A549 (cell line): ENCODE measurements at regions not wholly inside any gene's neighbourhood (a gene's known extent, or its start where the extent isn't known, plus 50 kb on each side); places are given as distances from the start of the nearest gene placed in this dataset.

Experiments
- ATAC-seq, 2 experiments: fragments of 200-7000 bp in 1 of 2; fragments of >200 bp in 1 of 2; cut with Nextera tagmentation in 1 of 2; cut with Tn5 transposase in 1 of 2; 3 replicates each; pipeline versions ENCODE4 v1.8.0 to v1.9.1; 2018 to 2020; ENCODE audit warnings: mild to moderate bottlenecking in 1 of 2, moderate library complexity in 1 of 2
- CTCF ChIA-PET: fragments of 300-600 bp; sonication (Branson Sonifier 250); formaldehyde crosslinking; extraction: SDS; loops from one replicate; lab custom pipeline; 2021; ENCODE audit warnings: antibody characterized with exemption, inconsistent platforms; lab: Yijun Ruan, JAX
- POLR2A ChIA-PET: fragments of 350-600 bp; formaldehyde crosslinking; extraction: SDS; loops from one replicate; lab custom pipeline; 2021; ENCODE audit warnings: antibody characterized with exemption, inconsistent platforms; lab: Yijun Ruan, JAX
- DNase-seq, 2 experiments: peaks; one replicate each; pipeline versions ENCODE4 v3.0.0 to v3.0.0-alpha.2; 2011 to 2016; ENCODE audit warnings: low read depth in 1 of 2, low spot score in 1 of 2
- FAIRE-seq: peaks from 2 replicates; lab custom pipeline; 2011; peaks lifted over from hg19 to GRCh38; lab: Jason Lieb, UNC
- H3K27ac ChIP-seq, 2 experiments: fragments of >200 bp; sonication (Bioruptor Twin); formaldehyde crosslinking; 3 replicates each; pipeline ENCODE4 v1.5.1; 2016 to 2017
- H3K4me1 ChIP-seq: fragments of >200 bp; sonication (Bioruptor Twin); formaldehyde crosslinking; 3 replicates; pipeline ENCODE4 v1.6.1; 2016
- H3K4me2 ChIP-seq: fragments of >200 bp; sonication (Bioruptor Twin); formaldehyde crosslinking; 3 replicates; pipeline ENCODE4 v1.6.1; 2016
- H3K4me3 ChIP-seq: fragments of >200 bp; sonication (Bioruptor Twin); formaldehyde crosslinking; 3 replicates; pipeline ENCODE4 v1.5.1; 2016
- H3K9me3 ChIP-seq: fragments of >200 bp; sonication (Bioruptor Twin); formaldehyde crosslinking; 3 replicates; pipeline ENCODE4 v1.6.1; 2016
- CBX2 ChIP-seq: fragments of 200-600 bp; sonication (generic); IDR thresholded peaks from 2 replicates; pipeline ENCODE4 v1.6.1; 2016; ENCODE audit warnings: low read depth, mild to moderate bottlenecking, borderline replicate concordance
- CEBPB ChIP-seq, 2 experiments: fragments of >200 bp in 1 of 2; sonication (Bioruptor Twin) in 1 of 2; formaldehyde crosslinking in 1 of 2; IDR thresholded peaks; 2 replicates each; pipeline ENCODE4 v1.6.1; 2012 to 2016
- CHD2 ChIP-seq: fragments of 150-350 bp; IDR thresholded peaks from 2 replicates; pipeline ENCODE4 v1.6.1; 2014; ENCODE audit warnings: low read length; ENCODE audit not compliant: partially characterized antibody
- EHF ChIP-seq: fragments of 250-450 bp; sonication (Bioruptor Pico); IDR thresholded peaks from 2 replicates; pipeline ENCODE4 v1.5.0; 2020; ENCODE audit warnings: mild to moderate bottlenecking
- ESRRA ChIP-seq: fragments of 150-350 bp; IDR thresholded peaks from 2 replicates; pipeline ENCODE4 v1.6.1; 2014; ENCODE audit warnings: mild to moderate bottlenecking, low read length, borderline replicate concordance
- GATA3 ChIP-seq: IDR thresholded peaks from 2 replicates; pipeline ENCODE4 v1.6.1; 2012; ENCODE audit warnings: borderline replicate concordance
- HMGXB4 ChIP-seq: fragments of 250-450 bp; sonication (Bioruptor Pico); IDR thresholded peaks from 2 replicates; pipeline ENCODE4 v1.5.0; 2021; ENCODE audit warnings: mild to moderate bottlenecking, moderate library complexity, borderline replicate concordance
- JUN ChIP-seq, 2 experiments: fragments of >200 bp; sonication (Bioruptor Twin); formaldehyde crosslinking; IDR thresholded peaks; 2 replicates in 1 of 2; 3 replicates in 1 of 2; pipeline ENCODE4 v1.6.1; 2016 to 2017
- KDM1A ChIP-seq: fragments of 200-600 bp; sonication (generic); IDR thresholded peaks from 2 replicates; pipeline ENCODE4 v1.6.1; 2016; ENCODE audit warnings: low read depth, mild to moderate bottlenecking
- MAFK ChIP-seq: fragments of 450-650 bp; IDR thresholded peaks from 2 replicates; pipeline ENCODE4 v1.6.1; 2014; ENCODE audit not compliant: partially characterized antibody
- NPAS2 ChIP-seq: fragments of 250-450 bp; sonication (Bioruptor Pico); IDR thresholded peaks from 2 replicates; pipeline ENCODE4 v1.8.0; 2022; ENCODE audit warnings: mild to moderate bottlenecking, moderate library complexity, borderline replicate concordance
- PBX3 ChIP-seq: IDR thresholded peaks from 2 replicates; pipeline ENCODE4 v1.6.1; 2012
- PHF8 ChIP-seq: fragments of 200-600 bp; sonication (generic); IDR thresholded peaks from 2 replicates; pipeline ENCODE4 v1.6.1; 2016; ENCODE audit warnings: low read depth, mild to moderate bottlenecking, antibody characterized with exemption, moderate library complexity, borderline replicate concordance
- RARB ChIP-seq: fragments of 250-450 bp; sonication (Bioruptor Pico); IDR thresholded peaks from 2 replicates; pipeline ENCODE4 v1.8.0; 2021; ENCODE audit warnings: mild to moderate bottlenecking, moderate library complexity
- RNF2 ChIP-seq: fragments of 200-600 bp; sonication (generic); IDR thresholded peaks from 2 replicates; pipeline ENCODE4 v1.6.1; 2016; ENCODE audit warnings: low read depth, mild to moderate bottlenecking, antibody characterized with exemption, moderate library complexity, borderline replicate concordance
- TFCP2L1 ChIP-seq: fragments of 250-450 bp; sonication (Bioruptor Pico); IDR thresholded peaks from 2 replicates; pipeline ENCODE4 v1.5.0; 2021; ENCODE audit warnings: mild to moderate bottlenecking
- TP53 ChIP-seq: fragments of 250-450 bp; sonication (Bioruptor Pico); IDR thresholded peaks from 2 replicates; pipeline ENCODE4 v1.5.0; 2021; ENCODE audit warnings: mild to moderate bottlenecking, moderate library complexity
- ZC3H11A ChIP-seq: fragments of 450-650 bp; IDR thresholded peaks from 2 replicates; pipeline ENCODE4 v1.6.1; 2014; ENCODE audit warnings: antibody characterized with exemption, mild to moderate bottlenecking
- ZFP36 ChIP-seq: fragments of 450-650 bp; IDR thresholded peaks from 2 replicates; pipeline ENCODE4 v1.6.1; 2014; ENCODE audit warnings: borderline replicate concordance; ENCODE audit not compliant: partially characterized antibody
- ZNF302 ChIP-seq: fragments of 250-450 bp; sonication (Bioruptor Pico); IDR thresholded peaks from 2 replicates; pipeline ENCODE4 v1.9.0; 2021; ENCODE audit warnings: inconsistent platforms, mild to moderate bottlenecking, moderate library complexity
- WGBS: methylation state at CpG from one replicate; pipeline ENCODE4 v1.1.6; 2017; ENCODE audit errors: missing lambda C conversion rate; 5-methylcytosine and 5-hydroxymethylcytosine counted together

- TF ChIP-seq NPAS2 (no peak), RARB (CRISPR knock-in tag) (no peak), EHF (no peak)
Observed at GRCh38 chr13:111062305-111062704, 52.8 kb upstream of the ARHGEF7 start (continued).

- H3K4me1 ChIP-seq = no peaks in the 10 kb centered on the region
- ATAC-seq = no peak
- no peaks in the 10 kb centered on the region for H3K9me3 ChIP-seq
- ChIA-PET POLR2A (no interaction called here), CTCF (no interaction called here)
- no peak for TF ChIP-seq ESRRA
- no peak for TF ChIP-seq ZFP36
- TF ChIP-seq CBX2 = no peak
- TF ChIP-seq ZC3H11A = no peak
- no peak for TF ChIP-seq NPAS2
- TF ChIP-seq JUN (IDR thresholded peaks at IDR 0.05) = no peak
- no peak for TF ChIP-seq RNF2
- TF ChIP-seq PHF8 = no peak
- no peak for TF ChIP-seq CEBPB (IDR thresholded peaks at IDR 0.05)
- TF ChIP-seq MAFK = no peak
- no peak for TF ChIP-seq TFCP2L1 (CRISPR knock-in tag)
- TF ChIP-seq PBX3 = no peak
- no peak for TF ChIP-seq ZNF302
- TF ChIP-seq KDM1A = no peak
- no peak for TF ChIP-seq TP53
- no peak for TF ChIP-seq GATA3
- no peak overlapping the region for H3K4me3 ChIP-seq
- no peak overlapping the region for H3K27ac ChIP-seq
- WGBS = 59% methylated on average over 4 of the region's 7 CpGs
- no peak overlapping the region for H3K4me2 ChIP-seq
- FAIRE-seq = no peak
- no peak for DNase-seq
Observed at GRCh38 chr13:111061358-111062045, 53.6 kb upstream of the ARHGEF7 start.

GRCh38 chr13:111060237-111060919 lies 54.7 kb upstream of the ARHGEF7 start:
- Histone ChIP-seq H3K4me3 (no peak overlapping the region), H3K27ac (no peak overlapping the region), H3K4me1 (no peaks in the 10 kb centered on the region), H3K4me2 (no peak overlapping the region), H3K9me3 (no peaks in the 10 kb centered on the region)
- ChIA-PET CTCF (interaction anchor here (1.4 kb wide), 1 partner anchor 145 kb away, joined by 3 read pairs; no protein-coding TSS in a partner anchor), POLR2A (no interaction called here)
- 39% methylated on average over 4 of the region's 4 CpGs for WGBS
- ATAC-seq = no peak
- DNase-seq = no peak
- TF ChIP-seq CHD2 (no peak), HMGXB4 (no peak)
- FAIRE-seq = no peak
